ENCODE measurements at regions not wholly inside any gene's neighbourhood (a gene's known extent, or its start where the extent isn't known, plus 50 kb on each side); places are given as distances from the start of the nearest gene placed in this dataset.

- H3K27ac ChIP-seq: no peak overlapping the region
- 56 to 69% methylated on average over 4 to 6 of the region's 6 CpGs for WGBS, 2 donors
- DNase-seq (ENCODE audit: low spot score in 2 of 2): no peak
- H3K27me3 ChIP-seq: no peaks in the 10 kb centered on the region
- no peaks in the 10 kb centered on the region for H3K36me3 ChIP-seq
- no peak overlapping the region for H3K4me3 ChIP-seq
- H3K9me3 ChIP-seq: peaks cover 0 to 3% (median 0%) of the 10 kb centered on the region in 4 donors
- no peaks in the 10 kb centered on the region for H3K4me1 ChIP-seq
- TF ChIP-seq CTCF (IDR thresholded peaks at IDR 0.05) (no peak), EP300 (IDR thresholded peaks at IDR 0.05) (no peak), POLR2A (IDR thresholded peaks at IDR 0.05) (no peak)
Observed at GRCh38 chr22:47369431-47370015, 607.1 kb downstream of the TBC1D22A start.

- 77 to 82% methylated on average over 7 to 8 of the region's 8 CpGs for WGBS, 2 donors
- Histone ChIP-seq H3K9me3 (peaks cover 0 to 8% (median 0%) of the 10 kb centered on the region in 4 donors), H3K27me3 (no peaks in the 10 kb centered on the region), H3K4me3 (no peak overlapping the region), H3K27ac (no peak overlapping the region), H3K36me3 (no peaks in the 10 kb centered on the region), H3K4me1 (no peaks in the 10 kb centered on the region)
- DNase-seq (ENCODE audit: low spot score in 2 of 2): no peak
- no peak for TF ChIP-seq CTCF (IDR thresholded peaks at IDR 0.05)
- TF ChIP-seq POLR2A (IDR thresholded peaks at IDR 0.05): no peak
- TF ChIP-seq EP300 (IDR thresholded peaks at IDR 0.05): no peak
Observed at GRCh38 chr22:47369020-47369419, 606.6 kb downstream of the TBC1D22A start.

- Histone ChIP-seq H3K27me3 (no peaks in the 10 kb centered on the region), H3K36me3 (no peaks in the 10 kb centered on the region), H3K4me3 (no peak overlapping the region), H3K27ac (no peak overlapping the region), H3K4me1 (no peaks in the 10 kb centered on the region), H3K9me3 (peaks cover 0 to 12% (median 0%) of the 10 kb centered on the region in 4 donors)
- DNase-seq (ENCODE audit: low spot score in 2 of 2): no peak
- TF ChIP-seq POLR2A (IDR thresholded peaks at IDR 0.05): no peak
- TF ChIP-seq CTCF (IDR thresholded peaks at IDR 0.05): no peak
- 81 to 83% methylated on average over 20 to 21 of the region's 21 CpGs for WGBS, 2 donors
Observed at GRCh38 chr22:47367993-47368945, 605.8 kb downstream of the TBC1D22A start.

GRCh38 chr22:47367107-47367690 is 604.7 kb downstream of the TBC1D22A start:
- no peaks in the 10 kb centered on the region for H3K27me3 ChIP-seq
- WGBS, 2 donors: 66 to 74% methylated on average over 7 of the region's 7 CpGs
- DNase-seq (ENCODE audit: low spot score in 2 of 2): no peak

More at GRCh38 chr22:47367107-47367690, 604.7 kb downstream of the TBC1D22A start:
- peaks cover 0 to 16% (median 2%) of the 10 kb centered on the region in 4 donors for H3K9me3 ChIP-seq
- H3K36me3 ChIP-seq: no peaks in the 10 kb centered on the region
- no peak overlapping the region for H3K4me3 ChIP-seq
- TF ChIP-seq EP300 (IDR thresholded peaks at IDR 0.05): no peak
- TF ChIP-seq CTCF (IDR thresholded peaks at IDR 0.05): no peak
- no peak for TF ChIP-seq POLR2A (IDR thresholded peaks at IDR 0.05)
- no peak overlapping the region for H3K27ac ChIP-seq
- no peaks in the 10 kb centered on the region for H3K4me1 ChIP-seq

Data from tibial nerve (tissue), 4 donors.